WERI-Rb-1 (cell line): ENCODE measurements at regions not wholly inside any gene's neighbourhood (a gene's known extent, or its start where the extent isn't known, plus 50 kb on each side); places are given as distances from the start of the nearest gene placed in this dataset.
A peak's percentile ranks its signal among the peaks of the same experiment; 100 is the strongest.

ENCODE experiments used
- DNase-seq: peaks from one replicate; pipeline ENCODE4 v3.0.0-alpha.2; 2020
- H3K27ac ChIP-seq: fragments of 250-450 bp; sonication (Bioruptor Pico); 2 replicates; pipeline ENCODE4 v1.5.1; 2020; ENCODE audit warnings: mild to moderate bottlenecking, moderate library complexity
- H3K27me3 ChIP-seq: fragments of 250-450 bp; sonication (Bioruptor Pico); 2 replicates; pipeline ENCODE4 v1.5.1; 2021; ENCODE audit warnings: mild to moderate bottlenecking, low read depth, moderate library complexity; ENCODE audit not compliant: insufficient read depth, severe bottlenecking
- H3K36me3 ChIP-seq: fragments of 250-450 bp; sonication (Bioruptor Pico); 2 replicates; pipeline ENCODE4 v1.5.1; 2020; ENCODE audit warnings: mild to moderate bottlenecking, moderate library complexity
- H3K4me3 ChIP-seq: 2 replicates; pipeline ENCODE4 v1.5.1; 2011; ENCODE audit warnings: low read depth, mild to moderate bottlenecking, control low read depth, low read length
- H3K9me3 ChIP-seq: fragments of 250-450 bp; sonication (Bioruptor Pico); 2 replicates; pipeline ENCODE4 v1.5.1; 2021; ENCODE audit warnings: mild to moderate bottlenecking, moderate library complexity; ENCODE audit not compliant: severe bottlenecking
- CTCF ChIP-seq: IDR thresholded peaks from 2 replicates; pipeline ENCODE4 v1.5.1; 2011; ENCODE audit warnings: low read depth, mild to moderate bottlenecking, control low read depth, inconsistent platforms, low read length

- Histone ChIP-seq H3K9me3 (no peaks in the 10 kb centered on the region), H3K27ac (peak overlapping the region; percentile 93), H3K27me3 (no peaks in the 10 kb centered on the region), H3K4me3 (no peak overlapping the region), H3K36me3 (no peaks in the 10 kb centered on the region)
- TF ChIP-seq CTCF = no peak
- no peak for DNase-seq
Observed at GRCh38 chr16:85357924-85358505, 245.7 kb upstream of the CIBAR2 start.

- TF ChIP-seq CTCF = no peak
- Histone ChIP-seq H3K36me3 (no peaks in the 10 kb centered on the region), H3K4me3 (no peak overlapping the region), H3K27me3 (no peaks in the 10 kb centered on the region), H3K9me3 (no peaks in the 10 kb centered on the region), H3K27ac (peak overlapping the region; percentile 87)
- DNase-seq = no peak
Observed at GRCh38 chr16:85358704-85359146, 246.5 kb upstream of the CIBAR2 start.

GRCh38 chr16:85359147-85359822 is 247.0 kb upstream of the CIBAR2 start:
- H3K27me3 ChIP-seq = no peaks in the 10 kb centered on the region
- 0 out of 2 replicates have a peak, but pooled peaks cover 1% of the 10 kb centered on the region for H3K36me3 ChIP-seq
- no peaks in the 10 kb centered on the region for H3K9me3 ChIP-seq
- H3K27ac ChIP-seq = peak overlapping the region; percentile 87
- no peak overlapping the region for H3K4me3 ChIP-seq
- no peak for TF ChIP-seq CTCF
- no peak for DNase-seq

- H3K9me3 ChIP-seq = no peaks in the 10 kb centered on the region
- no peak overlapping the region for H3K4me3 ChIP-seq
- peak; percentile 87 for DNase-seq
- H3K27me3 ChIP-seq = no peaks in the 10 kb centered on the region
- peaks cover 4% of the 10 kb centered on the region; the same call in 1 of the 2 replicates for H3K36me3 ChIP-seq
- H3K27ac ChIP-seq = peak overlapping the region; percentile 87
- TF ChIP-seq CTCF = no peak
Observed at GRCh38 chr16:85360323-85361277, 248.3 kb upstream of the CIBAR2 start.

- no peak overlapping the region for H3K4me3 ChIP-seq
- H3K36me3 ChIP-seq = peaks cover 4% of the 10 kb centered on the region; the same call in 1 of the 2 replicates
- H3K9me3 ChIP-seq = no peaks in the 10 kb centered on the region
- H3K27ac ChIP-seq = peak overlapping the region; percentile 42; the same call in 1 of the 2 replicates
- no peak for TF ChIP-seq CTCF
- H3K27me3 ChIP-seq = no peaks in the 10 kb centered on the region
- DNase-seq = no peak
Observed at GRCh38 chr16:85361441-85362118, 249.3 kb upstream of the CIBAR2 start.
